Heart left ventricle (tissue), 16 donors: ENCODE measurements at regions not wholly inside any gene's neighbourhood (a gene's known extent, or its start where the extent isn't known, plus 50 kb on each side); places are given as distances from the start of the nearest gene placed in this dataset.

Experiments
- ATAC-seq, 4 donors: fragments of 200-7000 bp; cut with Tn5 transposase; one replicate each; pipeline ENCODE4 v1.9.1; 2020 to 2022; ENCODE audit warnings: moderate library complexity in 4 of 4, mild to moderate bottlenecking in 3 of 4, moderate number of reproducible peaks in 1 of 4
- DNase-seq, 5 donors: peaks; one replicate each; pipeline ENCODE4 v3.0.0-alpha.2; 2020
- H3K27ac ChIP-seq, 12 donors: fragments of 200-600 bp; sonication (generic) in 4 of 12; one replicate each; pipeline versions ENCODE4 v1.5.0 to v1.8.0; 2016 to 2022; ENCODE audit warnings: mild to moderate bottlenecking in 2 of 12
- H3K27me3 ChIP-seq, 9 donors: fragments of 200-600 bp; sonication (generic) in 2 of 9; one replicate each; pipeline versions ENCODE4 v1.5.1 to v1.8.0; 2016 to 2022; ENCODE audit warnings: mild to moderate bottlenecking in 3 of 9
- H3K36me3 ChIP-seq, 9 donors: fragments of 200-600 bp; sonication (generic) in 2 of 9; one replicate each; pipeline versions ENCODE4 v1.5.0 to v1.8.0; 2018 to 2022; ENCODE audit warnings: mild to moderate bottlenecking in 2 of 9
- H3K4me1 ChIP-seq, 12 donors: fragments of 200-600 bp; sonication (generic) in 4 of 12; one replicate each; pipeline versions ENCODE4 v1.5.0 to v1.8.0; 2016 to 2022; ENCODE audit warnings: mild to moderate bottlenecking in 3 of 12
- H3K4me3 ChIP-seq, 12 donors: fragments of 200-600 bp; sonication (generic) in 4 of 12; one replicate each; pipeline versions ENCODE4 v1.5.0 to v1.8.0; 2017 to 2022; ENCODE audit warnings: mild to moderate bottlenecking in 9 of 12, moderate library complexity in 4 of 12
- H3K9me3 ChIP-seq, 12 donors: fragments of 200-600 bp; sonication (generic) in 4 of 12; one replicate each; pipeline versions ENCODE4 v1.5.0 to v1.8.0; 2016 to 2022; ENCODE audit warnings: mild to moderate bottlenecking in 1 of 12
- POLR2A ChIP-seq, 2 donors: fragments of 450-650 bp; IDR thresholded peaks; one replicate each; pipeline ENCODE4 v1.6.1; 2017; ENCODE audit warnings: antibody characterized with exemption in 2 of 2, mild to moderate bottlenecking in 2 of 2, moderate library complexity in 2 of 2
- WGBS, 4 donors: extraction: QIAGEN DNeasy Blood & Tissue Kit in 2 of 4; methylation state at CpG; one replicate each; pipeline versions ENCODE4 v1.1.5 to v1.1.7; 2013 to 2018; 5-methylcytosine and 5-hydroxymethylcytosine counted together
- intact Hi-C, 10 donors: fragments of 100-400 bp; cut with DNase I; formaldehyde crosslinking; loops; one replicate each; pipeline versions ENCODE4 v1.11.1 to v1.14.2; 2022
- TF ChIP-seq, protein P1 (sequence below), 12 donors: fragments of 200-600 bp; sonication (generic) in 4 of 12; IDR thresholded peaks; one replicate each; pipeline versions ENCODE4 v1.5.0 to v1.8.0; 2018 to 2022; ENCODE audit warnings: antibody characterized with exemption in 12 of 12, mild to moderate bottlenecking in 5 of 12
- donor health status: ischemic (EF 13 %, LVEDD 7.1; RV severe dilation, severe dysfunction).
- donor health status: healthy with polysubstance abuse.
- donor health status: DM: no; HTN: yes; CAD: no.
- donor health status: DM: no; HTN: no; CAD: no.
- donor health status: ischemic (EF 25% LVEDD 6.9; RV normal size, moderate dysfunction).
- donor health status: ischemic (EF 25% LVEDD 5.7; RV mildly dilated, moderate dysfunction).
- donor health status: healthy.
- donor health status: DM: yes; HTN: yes; CAD: no.
- donor health status: ischemic (EF 35%, LVEDD 5.7; RV mildly dilated, moderate dysfunction).
- donor health status: nonischemic (EF 11% LVEDD 7.7; RV severe dilation, severe dysfunction).
- donor health status: DM: yes; HTN: yes; CAD: no.
- donor health status: PGD.
- donor health status: ischemic (EF 29% LVEDD 5.4; RV normal size, mild dysfunction).
- donor health status: nonischemic (EF 23%, LVEDD 6.1; RV moderate dilation, normal function).

DNA sequence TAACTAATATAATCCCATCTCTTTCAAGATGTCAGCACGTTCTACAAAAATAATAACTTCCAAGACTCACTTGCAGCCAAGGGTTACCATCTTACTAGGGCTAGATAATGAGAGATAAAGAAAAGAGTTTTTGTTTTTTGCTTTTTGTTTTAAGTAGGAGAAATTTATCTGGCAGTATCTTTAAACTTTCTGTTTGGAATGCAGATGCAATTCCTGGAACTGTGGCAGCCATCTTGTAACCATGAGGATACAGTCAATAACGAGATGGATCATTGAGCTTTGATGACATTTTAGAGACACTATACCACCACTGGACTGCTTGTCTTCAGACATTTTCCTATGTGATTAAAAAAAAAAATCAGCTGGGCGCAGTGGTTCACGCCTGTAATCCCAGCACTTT lies 171.2 kb upstream of the ARID2 start:
- DNase-seq (no peak), ATAC-seq (no peak)
- Histone ChIP-seq H3K4me1 (no peaks in the 10 kb centered on the region), H3K9me3 (peaks cover 0 to 12% (median 0%) of the 10 kb centered on the region in 12 donors), H3K4me3 (no peak overlapping the region), H3K36me3 (no peaks in the 10 kb centered on the region), H3K27ac (no peak overlapping the region), H3K27me3 (no peaks in the 10 kb centered on the region)
- no peak for TF ChIP-seq POLR2A (IDR thresholded peaks at IDR 0.05)
- WGBS, 4 donors = 87 to 97% (median 96%) methylated on average over 4 of the region's 4 CpGs
- intact Hi-C loops = no loop called here

DNA sequence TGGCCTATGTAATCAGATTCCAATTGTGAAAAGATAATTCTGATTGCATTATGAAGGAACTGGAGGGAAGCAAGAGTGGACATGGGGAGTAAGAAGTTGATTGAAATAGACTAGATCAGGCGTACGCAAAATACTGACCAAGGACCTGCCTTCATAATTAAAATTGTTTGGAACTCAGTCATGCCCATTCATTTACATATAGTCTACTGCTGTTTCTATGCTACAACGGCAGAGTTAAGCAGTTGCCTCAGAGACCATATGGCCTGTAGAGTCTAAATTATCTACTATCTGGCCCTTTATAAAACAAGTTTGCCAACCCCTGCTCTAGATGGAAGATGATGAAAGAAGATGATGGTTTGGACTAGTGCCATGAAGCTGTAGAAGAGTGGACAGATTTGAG lies 170.0 kb upstream of the ARID2 start:
- ATAC-seq = no peak
- H3K4me1 ChIP-seq = no peaks in the 10 kb centered on the region
- no peaks in the 10 kb centered on the region for H3K27me3 ChIP-seq
- WGBS, 4 donors = 86 to 94% (median 90%) methylated on average over 3 of the region's 3 CpGs
- H3K9me3 ChIP-seq = peaks cover 0 to 12% (median 0%) of the 10 kb centered on the region in 12 donors
- H3K4me3 ChIP-seq = no peak overlapping the region
- no peaks in the 10 kb centered on the region for H3K36me3 ChIP-seq
- intact Hi-C loops = no loop called here
- TF ChIP-seq POLR2A (IDR thresholded peaks at IDR 0.05) = no peak
- TF ChIP-seq, protein P1, sequence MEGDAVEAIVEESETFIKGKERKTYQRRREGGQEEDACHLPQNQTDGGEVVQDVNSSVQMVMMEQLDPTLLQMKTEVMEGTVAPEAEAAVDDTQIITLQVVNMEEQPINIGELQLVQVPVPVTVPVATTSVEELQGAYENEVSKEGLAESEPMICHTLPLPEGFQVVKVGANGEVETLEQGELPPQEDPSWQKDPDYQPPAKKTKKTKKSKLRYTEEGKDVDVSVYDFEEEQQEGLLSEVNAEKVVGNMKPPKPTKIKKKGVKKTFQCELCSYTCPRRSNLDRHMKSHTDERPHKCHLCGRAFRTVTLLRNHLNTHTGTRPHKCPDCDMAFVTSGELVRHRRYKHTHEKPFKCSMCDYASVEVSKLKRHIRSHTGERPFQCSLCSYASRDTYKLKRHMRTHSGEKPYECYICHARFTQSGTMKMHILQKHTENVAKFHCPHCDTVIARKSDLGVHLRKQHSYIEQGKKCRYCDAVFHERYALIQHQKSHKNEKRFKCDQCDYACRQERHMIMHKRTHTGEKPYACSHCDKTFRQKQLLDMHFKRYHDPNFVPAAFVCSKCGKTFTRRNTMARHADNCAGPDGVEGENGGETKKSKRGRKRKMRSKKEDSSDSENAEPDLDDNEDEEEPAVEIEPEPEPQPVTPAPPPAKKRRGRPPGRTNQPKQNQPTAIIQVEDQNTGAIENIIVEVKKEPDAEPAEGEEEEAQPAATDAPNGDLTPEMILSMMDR (IDR thresholded peaks at IDR 0.05) = no peak
- no peak overlapping the region for H3K27ac ChIP-seq
- no peak for DNase-seq

GRCh38 chr12:45560689-45561088 lies 168.8 kb upstream of the ARID2 start:
- Histone ChIP-seq H3K27me3 (no peaks in the 10 kb centered on the region), H3K9me3 (peaks cover 0 to 12% (median 0%) of the 10 kb centered on the region in 12 donors), H3K36me3 (no peaks in the 10 kb centered on the region), H3K27ac (no peak overlapping the region), H3K4me3 (no peak overlapping the region), H3K4me1 (no peaks in the 10 kb centered on the region)
- ATAC-seq = no peak
- TF ChIP-seq POLR2A (IDR thresholded peaks at IDR 0.05) = no peak
- TF ChIP-seq, protein P1 (IDR thresholded peaks at IDR 0.05) = no peak
- whole genome bisulfite sequencing, 4 donors = 88 to 93% (median 92%) methylated on average over 4 of the region's 4 CpGs
- no peak for DNase-seq
- intact Hi-C loops = no loop called here

DNA sequence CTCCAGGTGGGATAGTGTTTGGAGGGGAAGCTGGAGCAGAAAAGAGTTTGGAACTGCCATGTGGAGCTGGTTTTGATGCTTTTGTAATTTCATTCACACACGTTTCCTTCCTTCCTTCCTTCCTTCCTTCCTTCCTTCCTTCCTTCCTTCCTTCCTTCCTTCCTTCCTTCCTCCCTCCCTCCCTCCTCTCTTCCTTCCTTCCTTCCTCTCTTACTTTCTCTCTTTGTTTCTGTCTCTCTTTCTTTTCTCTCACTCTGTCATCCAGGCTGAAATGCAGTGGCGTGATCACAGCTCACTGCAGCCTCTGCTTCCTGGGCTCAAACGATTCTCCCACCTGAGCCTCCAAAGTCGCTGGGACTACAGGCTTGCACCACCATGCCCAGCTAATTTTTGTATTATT lies 168.0 kb upstream of the ARID2 start:
- TF ChIP-seq, protein P1 (IDR thresholded peaks at IDR 0.05) = no peak
- TF ChIP-seq POLR2A (IDR thresholded peaks at IDR 0.05) = no peak
- no peak overlapping the region for H3K4me3 ChIP-seq
- no peak overlapping the region for H3K27ac ChIP-seq
- no peaks in the 10 kb centered on the region for H3K27me3 ChIP-seq
- intact Hi-C loops = no loop called here
- 82 to 90% (median 86%) methylated on average over 4 of the region's 4 CpGs for WGBS, 4 donors
- no peak for DNase-seq
- ATAC-seq = no peak
- H3K36me3 ChIP-seq = no peaks in the 10 kb centered on the region
- H3K9me3 ChIP-seq = peaks cover 0 to 12% (median 0%) of the 10 kb centered on the region in 12 donors
- H3K4me1 ChIP-seq = no peaks in the 10 kb centered on the region

- Histone ChIP-seq H3K4me1 (no peaks in the 10 kb centered on the region), H3K27ac (no peak overlapping the region), H3K4me3 (no peak overlapping the region), H3K9me3 (peaks cover 0 to 8% (median 0%) of the 10 kb centered on the region in 12 donors), H3K27me3 (no peaks in the 10 kb centered on the region), H3K36me3 (no peaks in the 10 kb centered on the region)
- ATAC-seq (no peak), DNase-seq (no peak)
- TF ChIP-seq, protein P1 (IDR thresholded peaks at IDR 0.05) = no peak
- no peak for TF ChIP-seq POLR2A (IDR thresholded peaks at IDR 0.05)
- intact Hi-C loops = no loop called here
These were observed 163.9 kb upstream of the ARID2 start for GRCh38 chr12:45565590-45565989.
